Cerebellar nuclear complex (tissue), 1 donor: ENCODE measurements at regions not wholly inside any gene's neighbourhood (a gene's known extent, or its start where the extent isn't known, plus 50 kb on each side); places are given as distances from the start of the nearest gene placed in this dataset.
"Not testable (repeated sequence)": the region's sequence is repeated elsewhere in the genome, so short reads cannot be mapped to it uniquely, and the experiment has no call there.

Experiments used
- DNase-seq, 2 experiments: peaks; one replicate each; lab custom pipeline; 2025; lab: John Stamatoyannopoulos, UW

DNA sequence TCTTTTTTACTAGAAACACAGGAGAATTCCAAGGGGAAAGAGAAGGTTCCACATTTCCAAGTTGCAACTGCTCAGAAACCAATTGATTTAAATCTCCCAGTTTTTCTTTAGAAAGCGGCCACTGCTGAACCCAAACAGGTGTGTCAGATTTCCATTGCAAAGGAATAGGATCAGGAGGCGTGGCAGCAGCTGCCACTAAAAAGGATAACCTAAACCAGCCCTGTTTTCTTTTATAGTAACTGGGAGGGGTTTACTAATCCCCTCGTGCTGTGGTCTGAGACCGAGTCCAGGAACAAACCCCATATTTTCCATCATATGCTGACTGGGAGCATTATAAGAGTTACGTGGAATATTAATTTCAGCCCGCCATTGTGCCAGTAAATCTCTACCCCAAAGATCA, 1504.0 kb downstream of the UQCRFS1 start:
- not testable (repeated sequence) for DNase-seq

DNA sequence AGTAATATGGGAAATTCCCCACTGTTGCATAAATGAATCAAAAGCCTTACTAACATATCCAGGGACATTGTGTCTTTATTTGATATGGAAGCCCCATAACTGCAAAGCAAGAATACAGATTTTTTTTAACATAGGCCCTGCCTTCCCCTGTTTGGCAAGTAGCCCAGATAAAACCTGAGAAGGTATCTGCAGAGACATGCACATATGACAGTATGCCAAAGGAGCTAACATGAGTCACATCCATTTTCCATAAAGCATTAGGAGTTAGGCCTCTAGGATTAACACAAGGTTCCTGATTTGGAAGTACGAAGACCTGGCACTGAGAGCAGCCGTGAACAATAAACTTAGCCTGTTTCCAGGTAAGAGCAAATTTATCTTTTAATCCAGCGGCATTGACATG, 1505.9 kb downstream of the UQCRFS1 start:
- DNase-seq, result not testable (repeated sequence)

DNA sequence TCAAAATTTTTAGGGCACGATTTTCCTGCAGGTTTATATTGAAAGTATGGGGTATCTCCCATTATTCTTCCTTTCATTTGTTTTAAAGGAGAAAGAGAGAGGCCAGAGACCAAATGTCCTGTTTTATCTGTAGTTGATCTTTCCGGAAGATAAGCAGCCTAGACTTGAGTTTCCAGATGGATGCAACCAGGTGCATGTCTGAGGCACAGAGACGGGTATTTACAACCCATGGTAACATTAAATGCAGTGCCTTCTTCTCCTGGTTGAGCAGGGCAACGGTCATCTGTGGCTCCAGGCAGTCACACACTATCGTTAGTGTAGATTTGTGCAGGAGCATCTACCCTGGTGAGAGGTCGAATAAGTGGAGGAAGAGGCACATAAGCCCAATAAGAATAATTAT, 1507.1 kb downstream of the UQCRFS1 start:
- no peak for DNase-seq

DNA sequence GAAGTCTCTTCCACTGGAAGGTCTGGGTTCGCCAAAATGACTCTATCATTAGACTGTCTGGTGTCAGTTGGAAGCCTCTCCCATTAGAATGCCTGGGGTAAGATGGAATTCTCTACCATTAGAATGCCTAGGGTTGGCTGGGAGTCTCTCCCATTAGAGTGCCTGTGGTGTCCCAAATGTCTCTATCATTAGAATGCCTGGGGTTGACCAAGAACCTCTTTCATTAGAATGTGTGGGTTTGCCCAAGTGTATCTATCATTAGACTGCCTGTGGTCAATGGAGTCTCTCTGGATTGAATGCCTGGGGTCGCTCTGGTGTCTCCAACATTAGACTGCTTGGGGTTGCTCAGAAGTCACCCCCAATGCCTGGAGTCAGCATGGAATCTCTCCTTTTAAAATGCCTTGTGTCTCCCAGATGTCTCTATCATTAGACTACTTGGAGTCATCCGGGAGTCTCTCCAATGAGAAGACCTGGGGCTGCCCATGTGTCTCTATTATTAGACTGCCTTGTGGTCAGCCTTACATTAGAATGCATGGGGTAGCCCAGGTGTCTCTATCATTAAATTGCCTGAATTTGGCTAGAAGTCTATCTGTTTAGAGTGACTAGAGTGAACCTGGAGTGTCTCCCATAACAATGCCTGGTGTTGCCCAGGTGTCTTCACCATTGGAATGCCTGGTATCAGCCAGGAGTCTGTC, 1518.4 kb downstream of the UQCRFS1 start:
- DNase-seq, result no peak

DNA sequence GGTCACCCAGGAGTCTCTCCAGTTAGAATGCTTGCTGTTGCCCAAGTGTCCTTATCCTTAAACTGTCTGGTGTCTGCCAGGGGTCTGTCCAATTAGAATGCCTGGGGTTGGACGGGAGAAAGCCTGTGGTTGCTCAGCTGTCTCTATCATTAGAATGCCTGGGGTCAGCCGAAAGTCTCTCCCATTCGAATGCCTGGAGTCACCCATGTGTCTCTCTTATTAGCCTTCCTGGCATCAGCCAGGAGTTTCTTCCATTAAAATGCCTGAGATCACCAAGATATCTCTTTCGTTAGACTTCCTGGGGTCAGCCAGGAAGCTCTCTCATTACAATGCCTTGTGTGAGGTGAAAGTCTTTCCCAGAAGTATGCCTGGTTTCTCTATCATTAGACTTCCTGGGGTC, 1521.0 kb downstream of the UQCRFS1 start:
- no peak for DNase-seq

DNA sequence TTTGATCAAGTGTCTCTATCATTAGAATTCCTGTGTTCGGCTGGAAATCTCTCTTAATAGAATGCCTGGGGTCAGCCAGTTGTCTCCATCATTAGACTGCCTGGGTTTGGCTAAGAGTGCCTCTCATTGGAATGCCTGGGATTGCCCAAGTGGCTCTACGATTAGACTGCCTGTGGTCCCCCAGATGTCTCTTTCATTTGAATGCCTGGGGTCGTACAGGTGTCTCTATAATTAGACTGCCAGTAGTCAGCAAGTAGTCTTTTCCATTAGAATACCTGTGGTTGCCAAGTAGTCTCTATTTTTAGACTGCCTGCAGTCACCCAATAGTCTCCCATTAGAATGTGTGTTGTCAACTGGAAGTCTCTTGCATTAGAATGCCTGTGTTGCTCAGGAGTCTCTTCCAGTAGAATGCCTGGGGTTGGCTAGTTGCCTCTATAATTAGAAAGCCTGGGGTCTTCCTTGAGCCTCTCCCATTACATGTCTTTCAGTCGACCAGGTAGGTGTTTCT, 1523.2 kb downstream of the UQCRFS1 start:
- DNase-seq, result no peak

DNA sequence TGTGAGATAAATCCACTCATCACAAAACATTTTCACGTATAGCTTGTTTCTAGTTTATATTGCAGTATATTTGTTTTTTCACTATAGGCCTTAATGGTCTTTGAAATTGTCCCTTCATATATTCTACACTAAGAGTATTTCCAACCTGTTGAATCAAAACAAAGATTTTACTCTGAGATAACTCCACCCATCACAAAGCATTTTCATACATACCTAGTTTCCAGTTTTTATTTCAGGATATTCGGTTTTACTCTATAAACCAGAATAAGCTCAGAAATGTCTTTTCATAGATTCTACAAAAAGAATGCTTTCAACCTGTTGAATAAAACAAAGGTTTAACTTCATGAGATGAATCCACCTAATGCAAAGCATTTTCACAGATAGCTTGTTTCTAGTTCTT, 1528.7 kb downstream of the UQCRFS1 start:
- no peak for DNase-seq

DNA sequence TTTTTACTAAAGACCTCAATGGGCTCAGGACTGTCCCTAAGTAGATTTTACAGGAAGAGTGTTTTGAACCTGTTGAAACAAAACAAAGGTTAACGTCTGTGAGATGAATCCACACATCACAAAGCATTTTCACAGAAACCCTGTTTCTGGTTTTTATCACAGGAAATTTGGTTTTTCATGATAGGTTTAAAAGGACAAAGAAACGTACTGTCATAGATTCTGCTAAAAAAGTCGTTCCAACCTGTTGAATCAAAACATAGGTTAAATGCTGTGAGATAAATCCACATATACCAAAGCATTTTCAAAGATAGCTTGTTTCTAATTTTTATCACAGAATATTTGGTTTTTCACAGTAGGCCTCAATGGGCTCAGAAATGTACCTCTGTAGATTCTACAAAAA, 1531.0 kb downstream of the UQCRFS1 start:
- DNase-seq, result no peak

DNA sequence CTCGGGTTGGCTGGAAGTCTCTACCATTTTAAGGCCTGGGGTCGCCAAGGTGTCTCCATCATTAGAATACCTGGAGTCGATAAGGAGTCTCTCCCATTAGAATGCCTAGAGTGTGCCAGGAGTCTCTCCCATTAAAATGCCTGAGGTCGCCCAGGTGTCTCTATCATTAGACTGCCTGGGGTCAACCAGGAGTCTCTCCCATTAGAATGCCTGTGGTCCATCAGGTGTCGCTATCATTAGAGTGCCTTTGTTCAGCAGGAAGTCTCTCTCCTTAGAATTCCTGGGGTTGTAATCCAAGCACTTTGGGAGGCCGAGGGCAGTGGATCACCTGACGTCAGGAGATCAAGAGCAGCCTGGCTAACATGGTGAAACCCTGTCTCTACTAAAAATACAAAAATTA, 1533.0 kb downstream of the UQCRFS1 start:
- no peak for DNase-seq

DNA sequence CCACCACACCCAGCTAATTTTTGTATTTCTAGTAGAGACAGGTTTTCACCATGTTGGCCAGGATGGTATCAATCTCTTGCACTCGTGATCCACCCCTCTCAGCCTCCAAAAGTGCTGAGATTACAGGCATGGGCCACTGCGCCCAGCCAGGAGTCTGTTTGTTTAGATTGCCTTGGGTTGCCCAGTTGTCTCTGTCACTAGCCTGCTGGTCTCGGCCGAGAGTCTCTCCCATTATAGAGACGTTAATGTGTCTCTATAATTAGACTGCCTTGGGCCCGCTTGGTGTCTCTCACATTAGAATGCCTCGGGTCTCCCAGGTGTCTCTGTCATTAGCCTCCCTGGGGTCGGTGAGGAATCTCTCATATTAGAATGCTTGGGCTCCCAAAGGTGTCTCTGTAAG, 1533.6 kb downstream of the UQCRFS1 start:
- no peak for DNase-seq

DNA sequence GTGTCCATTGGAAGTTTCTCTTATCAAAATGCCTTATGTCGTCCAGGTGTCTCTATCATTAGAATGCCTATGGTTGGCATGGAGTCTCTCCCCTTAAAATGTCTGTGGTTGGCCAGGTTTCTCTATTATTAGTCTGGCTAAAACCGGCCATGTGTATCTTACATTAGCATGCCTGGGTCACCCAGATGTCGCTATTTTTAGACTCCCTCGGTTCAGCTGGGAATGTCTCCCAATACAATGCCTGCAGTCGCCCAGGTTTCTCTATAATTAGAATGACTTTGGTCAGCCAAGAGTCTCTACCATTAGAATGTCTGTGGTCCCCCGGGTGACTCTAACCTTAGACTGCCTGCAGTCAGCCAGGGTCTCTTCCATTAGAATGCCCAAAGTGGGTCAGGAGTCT, 1536.1 kb downstream of the UQCRFS1 start:
- DNase-seq, result no peak

DNA sequence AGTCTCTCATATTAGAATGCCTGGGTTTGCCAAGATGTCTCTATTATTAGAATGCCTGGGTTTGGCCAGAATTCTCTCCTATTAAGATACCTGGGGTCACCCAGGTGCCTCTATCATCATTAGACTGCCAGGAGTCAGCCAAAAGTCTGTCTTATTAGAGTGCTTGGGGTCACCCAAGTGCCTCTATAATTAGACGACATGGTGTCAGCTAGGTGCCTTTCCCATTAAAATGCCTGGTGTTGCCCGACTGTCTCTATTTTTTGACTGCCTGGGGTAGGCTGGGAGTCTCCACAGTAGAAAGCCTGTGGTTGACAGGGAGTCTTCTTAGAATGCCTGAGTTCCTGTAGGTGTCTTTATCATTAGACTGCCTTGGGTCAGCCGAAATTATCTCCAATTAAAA, 1536.6 kb downstream of the UQCRFS1 start:
- no peak for DNase-seq

DNA sequence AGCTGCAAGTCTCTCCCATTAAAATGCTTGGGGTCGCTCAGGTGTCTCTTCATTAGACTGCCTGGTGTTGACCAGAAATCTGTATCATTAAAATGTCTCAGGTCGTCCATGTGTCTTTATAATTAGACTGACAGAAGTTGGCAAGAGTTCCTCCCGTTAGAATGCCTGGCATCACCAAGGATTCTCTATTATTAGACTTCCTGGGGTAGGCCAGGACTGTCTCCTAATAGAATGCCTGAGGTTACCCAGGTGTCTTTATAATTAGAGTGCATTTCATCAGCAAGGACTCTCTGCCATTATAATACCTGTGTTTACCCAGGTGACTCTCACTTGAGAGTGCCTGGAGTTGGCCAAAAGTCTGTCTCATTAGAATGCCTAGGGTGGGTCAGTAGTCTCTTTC, 1537.2 kb downstream of the UQCRFS1 start:
- no peak for DNase-seq

DNA sequence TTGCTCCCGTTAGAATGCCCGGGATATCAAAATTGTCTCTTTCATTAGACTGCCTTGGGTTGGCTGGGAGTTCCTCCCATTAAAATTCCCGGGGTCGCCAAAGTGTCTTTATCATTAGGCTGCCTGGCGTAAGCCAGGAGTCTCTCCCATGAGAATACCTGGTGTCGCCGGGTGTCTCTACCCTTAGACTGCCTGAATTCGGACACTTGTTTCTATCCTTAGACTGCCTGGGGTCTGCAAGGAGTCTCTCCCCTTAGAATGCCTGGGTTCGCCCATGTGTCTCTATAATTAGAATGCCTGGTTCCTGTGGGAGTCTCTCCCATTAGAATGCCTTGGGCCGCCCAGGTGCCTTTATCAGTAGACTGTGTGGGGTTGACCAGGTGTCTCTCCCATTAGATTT, 1538.2 kb downstream of the UQCRFS1 start:
- no peak for DNase-seq

DNA sequence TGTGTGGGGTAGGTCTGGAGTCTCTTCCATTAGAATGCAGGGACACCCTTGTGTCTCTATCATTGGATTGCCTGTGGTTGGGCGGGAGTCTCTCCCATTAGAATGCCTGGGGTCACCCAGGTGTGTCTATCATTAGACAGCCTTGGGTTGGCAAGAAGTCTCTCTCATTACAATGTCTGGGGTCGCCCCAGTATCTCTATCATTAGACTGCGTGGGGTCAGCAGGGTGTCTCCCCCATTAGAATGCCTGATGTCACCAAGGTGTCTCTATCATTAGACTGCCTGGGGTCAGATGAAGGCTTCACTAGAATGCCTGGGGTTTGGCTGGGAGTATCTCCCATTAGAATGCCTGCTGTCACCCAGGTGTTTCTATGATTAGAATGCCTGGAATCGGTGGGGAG, 1539.0 kb downstream of the UQCRFS1 start:
- no peak for DNase-seq

DNA sequence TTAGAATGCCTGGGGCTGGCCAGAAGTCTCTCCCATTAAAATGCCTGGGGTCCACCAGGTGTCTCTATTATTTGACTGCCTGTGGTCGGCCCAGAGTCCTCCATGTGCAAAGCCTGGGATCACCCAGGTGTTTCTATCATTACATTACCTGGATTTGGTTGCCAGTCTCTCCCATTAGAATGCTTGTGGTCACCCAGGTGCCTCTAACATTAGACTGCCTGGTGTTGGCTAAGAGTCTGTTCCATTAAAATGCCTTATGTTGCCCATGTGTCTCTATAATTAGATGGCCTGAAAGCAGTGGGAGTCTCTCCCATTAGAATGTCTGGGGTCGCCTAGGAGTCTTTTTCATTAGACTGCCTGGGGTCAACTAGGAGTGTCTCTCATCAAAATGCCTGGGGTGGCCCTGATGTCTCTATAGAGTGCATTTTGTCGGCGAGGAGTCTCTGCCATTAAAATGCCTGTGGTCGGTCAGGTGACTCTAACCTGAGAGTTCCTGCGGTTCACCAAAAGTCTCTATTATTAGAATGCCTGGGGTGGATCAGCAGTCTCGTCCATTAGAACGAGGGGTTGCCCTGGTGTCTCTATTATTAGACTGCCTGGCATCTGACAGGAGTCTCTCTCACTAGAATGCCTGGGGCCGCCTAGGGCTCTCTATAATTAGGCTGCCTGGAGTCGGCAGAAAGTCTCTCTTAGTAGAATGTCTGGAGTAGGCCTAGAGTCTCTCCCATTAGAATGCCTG, 1540.5 kb downstream of the UQCRFS1 start:
- no peak for DNase-seq

DNA sequence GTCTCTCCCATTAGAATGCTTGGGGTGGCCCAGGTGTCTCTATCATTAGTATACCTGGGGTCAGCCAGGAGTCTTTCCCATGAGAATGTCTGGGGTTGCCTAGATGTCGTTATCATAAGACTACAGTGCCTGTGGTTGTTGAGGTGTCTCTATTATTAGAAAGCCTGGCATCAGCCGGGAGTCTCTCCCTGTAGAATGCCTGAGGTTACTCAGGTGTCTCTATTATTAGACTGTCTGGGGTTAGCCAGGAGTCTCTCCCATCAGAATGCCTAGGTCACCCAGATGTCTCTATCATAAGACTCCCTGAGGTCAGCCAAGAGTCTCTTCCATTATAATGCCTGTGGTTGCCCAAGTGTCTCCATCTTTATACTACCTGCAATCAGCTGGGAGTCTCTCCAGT, 1541.1 kb downstream of the UQCRFS1 start:
- no peak for DNase-seq

DNA sequence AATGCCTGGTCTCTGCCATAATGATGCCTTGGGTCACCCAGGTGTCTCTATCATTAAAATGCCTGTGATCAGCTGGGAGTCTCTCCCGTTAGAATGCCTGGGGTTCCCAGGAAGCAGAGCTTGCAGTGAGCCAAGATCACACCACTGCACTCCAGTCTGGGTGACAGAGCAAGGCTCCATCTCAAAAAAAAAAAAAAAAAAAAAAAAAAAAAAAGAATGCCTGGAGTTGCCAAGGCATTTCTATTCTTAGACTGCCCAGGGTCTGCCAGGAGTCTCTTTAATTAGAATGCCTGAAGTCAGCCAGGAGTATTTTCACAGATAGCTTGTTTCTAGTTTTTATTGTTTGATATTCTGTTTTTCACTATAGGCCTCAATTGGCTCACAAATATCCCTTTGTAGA, 1552.5 kb downstream of the UQCRFS1 start:
- no peak for DNase-seq

DNA sequence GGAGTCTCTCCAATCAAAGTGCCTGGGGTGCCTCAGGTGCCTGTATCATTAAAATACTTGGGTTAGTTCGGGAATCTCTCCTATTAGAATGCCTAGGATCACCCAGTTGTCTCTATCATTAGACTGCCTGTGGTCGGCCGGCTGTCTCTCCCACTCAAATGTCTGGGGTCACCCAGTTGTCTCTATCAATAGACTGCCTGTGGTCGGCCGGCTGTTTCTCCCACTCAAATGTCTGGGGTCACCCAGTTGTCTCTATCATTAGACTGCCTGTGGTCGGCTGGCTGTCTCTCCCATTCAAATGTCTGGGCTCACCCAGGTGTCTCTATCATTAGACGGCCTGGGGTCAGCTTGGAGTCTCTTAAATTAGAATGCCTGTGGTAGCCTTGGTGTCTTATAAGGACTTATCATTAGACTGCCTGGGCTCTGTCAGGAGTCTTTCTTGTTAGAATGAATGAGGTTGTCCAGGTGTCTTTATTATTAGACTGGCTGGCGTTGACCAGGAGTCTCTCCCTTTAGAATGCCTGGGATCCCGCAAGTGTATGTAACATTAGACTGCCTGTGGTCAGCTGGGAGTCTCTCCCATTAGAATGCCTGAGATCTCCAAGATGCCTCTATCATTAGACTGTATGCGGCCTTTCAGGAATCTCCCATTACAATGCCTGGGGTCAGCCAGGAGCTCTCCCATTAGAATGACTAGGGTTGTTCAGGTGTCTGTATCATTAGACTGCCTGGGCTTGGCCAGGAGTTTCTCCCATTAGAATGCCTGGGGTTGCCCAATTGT, 1555.5 kb downstream of the UQCRFS1 start:
- no peak for DNase-seq

DNA sequence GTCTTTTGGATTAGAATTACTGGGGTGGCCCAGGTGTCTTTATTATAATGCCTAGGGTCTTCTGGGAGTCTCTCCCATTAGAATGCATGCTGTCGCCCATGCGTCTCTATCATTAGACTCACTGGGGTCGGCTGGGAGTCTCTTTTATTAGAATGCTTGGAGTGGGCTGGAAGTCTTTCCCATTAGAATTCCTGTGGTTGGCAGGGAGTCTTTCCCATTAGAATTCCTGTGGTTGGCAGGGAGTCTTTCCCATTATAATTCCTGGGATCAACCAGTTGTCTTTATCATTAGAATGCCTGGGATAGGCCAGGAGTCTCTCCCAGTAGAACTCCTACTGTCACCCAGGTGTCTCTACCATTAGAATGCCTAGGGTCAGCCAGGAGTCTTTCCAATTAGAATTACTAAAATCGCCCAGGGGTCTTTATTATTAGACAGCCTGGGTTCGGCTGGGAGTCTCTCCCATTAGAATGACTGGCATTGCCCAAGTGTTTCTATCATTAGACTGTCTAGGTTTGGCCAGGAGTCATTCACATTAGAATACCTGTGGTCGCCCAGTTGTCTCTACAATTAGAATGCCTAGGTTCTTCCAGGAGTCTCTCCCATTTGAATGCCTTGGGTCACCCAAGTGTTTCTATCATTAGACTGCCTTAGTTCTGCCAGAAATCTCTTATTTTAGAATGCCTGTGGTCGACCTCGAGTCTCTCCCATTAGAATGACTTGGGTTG, 1558.5 kb downstream of the UQCRFS1 start:
- DNase-seq, result no peak

DNA sequence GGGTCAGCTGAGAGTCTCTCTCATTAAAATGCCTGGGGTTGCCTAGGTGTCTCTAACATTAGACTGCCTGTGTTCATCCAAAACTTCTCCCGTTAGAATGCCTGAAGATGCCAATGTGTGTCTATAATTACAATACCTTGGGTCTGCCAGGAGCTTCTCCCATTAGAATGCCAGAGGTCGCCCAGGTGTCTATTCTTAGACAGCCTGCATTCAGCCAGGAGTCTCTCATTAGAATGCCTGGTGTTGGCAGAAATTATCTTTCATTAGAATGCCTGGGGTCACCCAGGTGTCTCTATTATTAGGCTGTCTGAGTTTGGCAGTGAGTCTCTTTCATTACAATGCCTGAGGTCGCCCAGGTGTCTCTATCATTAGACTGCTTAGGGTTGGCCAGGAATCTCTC, 1560.2 kb downstream of the UQCRFS1 start:
- no peak for DNase-seq

DNA sequence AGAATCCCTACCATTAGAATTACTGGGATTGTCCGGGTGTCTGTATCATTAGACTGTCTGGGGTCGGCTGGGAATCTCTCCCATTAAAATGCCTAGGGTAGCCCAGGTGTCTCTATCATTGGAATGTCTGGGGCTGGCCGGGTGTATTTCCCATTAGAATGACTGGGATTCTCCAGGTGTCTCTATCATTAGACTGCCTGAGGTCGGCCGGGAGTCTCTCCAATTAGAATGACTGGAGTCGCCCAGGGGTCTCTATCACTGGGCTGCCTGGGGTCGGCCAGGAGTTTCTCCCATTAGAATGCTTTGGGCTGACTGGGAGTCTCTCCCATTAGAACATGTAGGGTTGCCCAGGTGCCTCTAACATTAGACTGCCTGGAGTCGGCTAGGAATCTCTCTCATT, 1560.7 kb downstream of the UQCRFS1 start:
- DNase-seq, result no peak
